Pancreas (tissue), 10 donors: ENCODE measurements at regions not wholly inside any gene's neighbourhood (a gene's known extent, or its start where the extent isn't known, plus 50 kb on each side); places are given as distances from the start of the nearest gene placed in this dataset.
"Not testable (repeated sequence)": the region's sequence is repeated elsewhere in the genome, so short reads cannot be mapped to it uniquely, and the experiment has no call there.

Experiments used
- ATAC-seq, 4 donors: fragments of 200-7000 bp; cut with Tn5 transposase; one replicate each; pipeline versions ENCODE4 v1.8.0 to v1.9.1; 2020; ENCODE audit warnings: mild to moderate bottlenecking in 4 of 4, moderate library complexity in 4 of 4
- DNase-seq, 6 donors: peaks; one replicate each; pipeline ENCODE4 v3.0.0-alpha.2; 2020
- FAIRE-seq: peaks from 2 replicates; lab custom pipeline; 2012; peaks lifted over from hg19 to GRCh38; lab: Jason Lieb, UNC
- H3K27ac ChIP-seq, 4 donors: fragments of 200-600 bp; sonication (generic); 1 replicate in 3 of 4; 2 replicates in 1 of 4; pipeline versions ENCODE4 v1.5.0 to v1.8.0; 2020
- H3K27me3 ChIP-seq, 4 donors: fragments of 200-600 bp; one replicate each; pipeline ENCODE4 v1.8.0; 2021
- H3K36me3 ChIP-seq, 3 donors: fragments of 200-600 bp; sonication (generic) in 1 of 3; one replicate each; pipeline versions ENCODE4 v1.5.0 to v1.8.0; 2020 to 2021
- H3K4me1 ChIP-seq, 3 donors: fragments of 200-600 bp; one replicate each; pipeline ENCODE4 v1.8.0; 2021
- H3K4me3 ChIP-seq, 4 donors: fragments of 200-600 bp; sonication (generic) in 2 of 4; one replicate each; pipeline versions ENCODE4 v1.5.0 to v1.8.0; 2020 to 2021
- H3K9me3 ChIP-seq, 4 donors: fragments of 200-600 bp; one replicate each; pipeline ENCODE4 v1.8.0; 2021
- CTCF ChIP-seq, 4 donors: fragments of 200-600 bp; sonication (generic) in 3 of 4; IDR thresholded peaks; one replicate each; pipeline versions ENCODE4 v1.5.0 to v1.8.0; 2021; ENCODE audit warnings: antibody characterized with exemption in 4 of 4
- WGBS, 2 donors: extraction: QIAGEN DNeasy Blood & Tissue Kit; methylation state at CpG; one replicate each; pipeline ENCODE4 v1.1.7; 2013; 5-methylcytosine and 5-hydroxymethylcytosine counted together
- intact Hi-C, 3 donors: fragments of 100-400 bp; cut with DNase I; formaldehyde crosslinking; loops; one replicate each; pipeline versions ENCODE4 v1.11.1 to v1.14.2; 2022
- donor health status: healthy with polysubstance abuse.
- donor health status: DM: no; HTN: no; CAD: no; lungs with moderate emphysema.
- donor health status: DM: no; HTN: no; CAD: no.
- donor health status: control.
- donor health status: control.
- donor health status: Bipolar disorder and iron deficiency.
- donor health status: DM: yes; HTN: yes; CAD: no.
- donor health status: DM: no; HTN: no; CAD: no.
- donor health status: DM: no; HTN: no; CAD: no.
- donor health status: DM: yes; HTN: yes; CAD: no.

GRCh38 chr9:18317896-18318295 is 156.1 kb upstream of the ADAMTSL1 start:
- no peaks in the 10 kb centered on the region for H3K9me3 ChIP-seq
- H3K27ac ChIP-seq, result no peak overlapping the region
- ATAC-seq (no peak), DNase-seq (no peak), FAIRE-seq (no peak)
- intact Hi-C loops, result no loop called here
- WGBS, 2 donors, result 56 to 63% methylated on average over 1 of the region's 1 CpG
- no peaks in the 10 kb centered on the region for H3K27me3 ChIP-seq
- no peaks in the 10 kb centered on the region for H3K36me3 ChIP-seq
- H3K4me1 ChIP-seq, result no peaks in the 10 kb centered on the region
- no peak overlapping the region for H3K4me3 ChIP-seq
- no peak for TF ChIP-seq CTCF (IDR thresholded peaks at IDR 0.05)

- intact Hi-C loops, result no loop called here
- Histone ChIP-seq H3K27me3 (no peaks in the 10 kb centered on the region), H3K27ac (no peak overlapping the region), H3K4me1 (no peaks in the 10 kb centered on the region), H3K36me3 (no peaks in the 10 kb centered on the region), H3K4me3 (no peak overlapping the region), H3K9me3 (no peaks in the 10 kb centered on the region)
- DNase-seq (no peak), FAIRE-seq (no peak), ATAC-seq (no peak)
- 50 to 57% methylated on average over 2 of the region's 2 CpGs for WGBS, 2 donors
- TF ChIP-seq CTCF (IDR thresholded peaks at IDR 0.05), result no peak
These were observed 154.0 kb upstream of the ADAMTSL1 start for GRCh38 chr9:18319918-18320445.

GRCh38 chr9:18324928-18325745 is 148.8 kb upstream of the ADAMTSL1 start:
- Histone ChIP-seq H3K9me3 (no peaks in the 10 kb centered on the region), H3K27me3 (no peaks in the 10 kb centered on the region), H3K4me1 (no peaks in the 10 kb centered on the region), H3K27ac (no peak overlapping the region), H3K4me3 (no peak overlapping the region), H3K36me3 (no peaks in the 10 kb centered on the region)
- intact Hi-C loops, result no loop called here
- TF ChIP-seq CTCF (IDR thresholded peaks at IDR 0.05), result no peak
- DNase-seq (no peak), ATAC-seq (no peak), FAIRE-seq (no peak)
- WGBS, 2 donors, result 66 to 74% methylated on average over 2 of the region's 2 CpGs

- H3K27me3 ChIP-seq, H3K36me3 ChIP-seq, intact Hi-C loops, DNase-seq, FAIRE-seq, H3K9me3 ChIP-seq, H3K27ac ChIP-seq, H3K4me3 ChIP-seq, H3K4me1 ChIP-seq, ATAC-seq: not testable (repeated sequence)
- WGBS, 2 donors, result 94% methylated on average over 7 of the region's 7 CpGs
These were observed 148.3 kb upstream of the ADAMTSL1 start for GRCh38 chr9:18325746-18326011.

- TF ChIP-seq CTCF (IDR thresholded peaks at IDR 0.05), result no peak
- 64 to 68% methylated on average over 3 of the region's 3 CpGs for WGBS, 2 donors
- Histone ChIP-seq H3K27me3 (no peaks in the 10 kb centered on the region), H3K36me3 (no peaks in the 10 kb centered on the region), H3K9me3 (no peaks in the 10 kb centered on the region), H3K27ac (no peak overlapping the region), H3K4me1 (peaks cover 0 to 4% (median 0%) of the 10 kb centered on the region in 3 donors), H3K4me3 (no peak overlapping the region)
- FAIRE-seq (no peak), ATAC-seq (no peak), DNase-seq (no peak)
- intact Hi-C loops, result no loop called here
These were observed 146.8 kb upstream of the ADAMTSL1 start for GRCh38 chr9:18327121-18327520.
